ENCODE measurements at regions not wholly inside any gene's neighbourhood (a gene's known extent, or its start where the extent isn't known, plus 50 kb on each side); places are given as distances from the start of the nearest gene placed in this dataset.

DNA sequence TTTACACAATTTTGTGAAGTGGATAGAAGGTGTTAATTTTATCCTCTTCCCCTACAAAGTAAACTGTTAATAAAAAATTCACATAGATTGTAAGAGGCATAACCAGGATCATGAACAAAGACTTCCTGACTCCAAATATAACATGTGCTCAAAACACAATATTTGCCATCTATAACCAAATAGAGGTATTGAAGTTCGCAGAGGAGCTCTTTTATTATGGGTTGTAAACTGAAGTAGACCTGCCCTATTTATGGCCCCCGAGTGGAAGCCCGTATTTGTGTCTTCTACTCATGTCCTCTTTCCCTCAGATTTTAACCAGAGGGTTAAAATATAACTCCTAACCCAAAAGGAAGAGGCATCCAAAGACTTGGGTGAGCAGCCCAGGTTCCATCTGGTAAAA lies 285.6 kb upstream of the COL8A1 start:
- TF ChIP-seq, protein P1, sequence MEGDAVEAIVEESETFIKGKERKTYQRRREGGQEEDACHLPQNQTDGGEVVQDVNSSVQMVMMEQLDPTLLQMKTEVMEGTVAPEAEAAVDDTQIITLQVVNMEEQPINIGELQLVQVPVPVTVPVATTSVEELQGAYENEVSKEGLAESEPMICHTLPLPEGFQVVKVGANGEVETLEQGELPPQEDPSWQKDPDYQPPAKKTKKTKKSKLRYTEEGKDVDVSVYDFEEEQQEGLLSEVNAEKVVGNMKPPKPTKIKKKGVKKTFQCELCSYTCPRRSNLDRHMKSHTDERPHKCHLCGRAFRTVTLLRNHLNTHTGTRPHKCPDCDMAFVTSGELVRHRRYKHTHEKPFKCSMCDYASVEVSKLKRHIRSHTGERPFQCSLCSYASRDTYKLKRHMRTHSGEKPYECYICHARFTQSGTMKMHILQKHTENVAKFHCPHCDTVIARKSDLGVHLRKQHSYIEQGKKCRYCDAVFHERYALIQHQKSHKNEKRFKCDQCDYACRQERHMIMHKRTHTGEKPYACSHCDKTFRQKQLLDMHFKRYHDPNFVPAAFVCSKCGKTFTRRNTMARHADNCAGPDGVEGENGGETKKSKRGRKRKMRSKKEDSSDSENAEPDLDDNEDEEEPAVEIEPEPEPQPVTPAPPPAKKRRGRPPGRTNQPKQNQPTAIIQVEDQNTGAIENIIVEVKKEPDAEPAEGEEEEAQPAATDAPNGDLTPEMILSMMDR (IDR thresholded peaks at IDR 0.05): no peak
- TF ChIP-seq EZH2 (IDR thresholded peaks at IDR 0.05): no peak
- no peak for TF ChIP-seq EZH2phosphoT487 (IDR thresholded peaks at IDR 0.05)

Data from neural progenitor cell (in vitro differentiated cells).